ENCODE measurements at regions not wholly inside any gene's neighbourhood (a gene's known extent, or its start where the extent isn't known, plus 50 kb on each side); places are given as distances from the start of the nearest gene placed in this dataset.

GRCh38 chr13:34459856-34460255 is 482.2 kb upstream of the NBEA start:
- DNase-seq (ENCODE audit: low spot score) = no peak

- DNase-seq (ENCODE audit: low spot score) = peak; percentile 16
Observed at GRCh38 chr13:34462843-34463242, 479.2 kb upstream of the NBEA start.

- no peak for DNase-seq (ENCODE audit: low spot score)
Observed at GRCh38 chr13:34464011-34464410, 478.1 kb upstream of the NBEA start.

GRCh38 chr13:34465423-34465922 is 476.6 kb upstream of the NBEA start:
- DNase-seq (ENCODE audit: low spot score) = no peak

- DNase-seq (ENCODE audit: low spot score) = no peak
Observed at GRCh38 chr13:34466301-34466700, 475.8 kb upstream of the NBEA start.

- DNase-seq (ENCODE audit: low spot score) = no peak
Observed at GRCh38 chr13:34467450-34468083, 474.5 kb upstream of the NBEA start.

- DNase-seq (ENCODE audit: low spot score) = peak; percentile 2
Observed at GRCh38 chr13:34469196-34469986, 472.7 kb upstream of the NBEA start.

- no peak for DNase-seq (ENCODE audit: low spot score)
Observed at GRCh38 chr13:34474187-34474868, 467.7 kb upstream of the NBEA start.

- no peak for DNase-seq (ENCODE audit: low spot score)
Observed at GRCh38 chr13:34478376-34478775, 463.7 kb upstream of the NBEA start.

GRCh38 chr13:34502011-34502410 is 440.1 kb upstream of the NBEA start:
- DNase-seq (ENCODE audit: low spot score) = no peak

- DNase-seq (ENCODE audit: low spot score) = no peak
Observed at GRCh38 chr13:34502621-34503020, 439.4 kb upstream of the NBEA start.

GRCh38 chr13:34506796-34507195 is 435.3 kb upstream of the NBEA start:
- DNase-seq (ENCODE audit: low spot score) = no peak

- DNase-seq (ENCODE audit: low spot score) = no peak
Observed at GRCh38 chr13:34507630-34508029, 434.4 kb upstream of the NBEA start.

GRCh38 chr13:34512817-34513216 is 429.3 kb upstream of the NBEA start:
- DNase-seq (ENCODE audit: low spot score) = no peak

GRCh38 chr13:34513526-34513925 is 428.5 kb upstream of the NBEA start:
- no peak for DNase-seq (ENCODE audit: low spot score)

- no peak for DNase-seq (ENCODE audit: low spot score)
Observed at GRCh38 chr13:34515201-34515600, 426.9 kb upstream of the NBEA start.

- no peak for DNase-seq (ENCODE audit: low spot score)
Observed at GRCh38 chr13:34521171-34521570, 420.9 kb upstream of the NBEA start.

GRCh38 chr13:34522808-34523207 is 419.3 kb upstream of the NBEA start:
- peak; percentile 3 for DNase-seq (ENCODE audit: low spot score)

GRCh38 chr13:34523406-34523805 is 418.7 kb upstream of the NBEA start:
- DNase-seq (ENCODE audit: low spot score) = no peak

- no peak for DNase-seq (ENCODE audit: low spot score)
Observed at GRCh38 chr13:34533941-34534340, 408.1 kb upstream of the NBEA start.

- DNase-seq (ENCODE audit: low spot score) = no peak
Observed at GRCh38 chr13:34542321-34542720, 399.7 kb upstream of the NBEA start.

- no peak for DNase-seq (ENCODE audit: low spot score)
Observed at GRCh38 chr13:34543836-34544235, 398.2 kb upstream of the NBEA start.

GRCh38 chr13:34545461-34545860 is 396.6 kb upstream of the NBEA start:
- DNase-seq (ENCODE audit: low spot score) = no peak

Data from H4 (cell line).